ENCODE measurements at regions not wholly inside any gene's neighbourhood (a gene's known extent, or its start where the extent isn't known, plus 50 kb on each side); places are given as distances from the start of the nearest gene placed in this dataset.
"Not testable (repeated sequence)": the region's sequence is repeated elsewhere in the genome, so short reads cannot be mapped to it uniquely, and the experiment has no call there.

GRCh38 chr3:73179601-73180000 is 118.1 kb downstream of the EBLN2 start:
- no peak for DNase-seq

- no peak for DNase-seq
These were observed 125.3 kb downstream of the EBLN2 start for GRCh38 chr3:73186741-73187140.

GRCh38 chr3:73187328-73187727 is 125.9 kb downstream of the EBLN2 start:
- DNase-seq, result no peak

GRCh38 chr3:73188707-73189106 is 127.2 kb downstream of the EBLN2 start:
- peak; percentile 88 for DNase-seq

GRCh38 chr3:73192036-73192738 is 130.7 kb downstream of the EBLN2 start:
- peak; percentile 69 for DNase-seq

GRCh38 chr3:73193943-73194342 is 132.5 kb downstream of the EBLN2 start:
- DNase-seq, result not testable (repeated sequence)

- no peak for DNase-seq
These were observed 135.7 kb downstream of the EBLN2 start for GRCh38 chr3:73197187-73197586.

GRCh38 chr3:73203101-73203500 is 141.6 kb downstream of the EBLN2 start:
- DNase-seq, result no peak

- no peak for DNase-seq
These were observed 142.2 kb downstream of the EBLN2 start for GRCh38 chr3:73203633-73204032.

- no peak for DNase-seq
These were observed 143.4 kb downstream of the EBLN2 start for GRCh38 chr3:73204841-73205240.

- DNase-seq, result peak; percentile 9
These were observed 144.6 kb downstream of the EBLN2 start for GRCh38 chr3:73206030-73206429.

GRCh38 chr3:73207946-73208440 is 146.5 kb downstream of the EBLN2 start:
- no peak for DNase-seq

- DNase-seq, result no peak
These were observed 149.3 kb downstream of the EBLN2 start for GRCh38 chr3:73210759-73211158.

GRCh38 chr3:73212683-73213082 is 151.2 kb downstream of the EBLN2 start:
- no peak for DNase-seq

- DNase-seq, result no peak
These were observed 152.4 kb downstream of the EBLN2 start for GRCh38 chr3:73213896-73214295.

- no peak for DNase-seq
These were observed 153.4 kb downstream of the EBLN2 start for GRCh38 chr3:73214846-73215245.

- no peak for DNase-seq
These were observed 153.8 kb downstream of the EBLN2 start for GRCh38 chr3:73215281-73215680.

- DNase-seq, result no peak
These were observed 154.4 kb downstream of the EBLN2 start for GRCh38 chr3:73215901-73216300.

- DNase-seq, result no peak
These were observed 154.9 kb downstream of the EBLN2 start for GRCh38 chr3:73216310-73216709.

GRCh38 chr3:73222126-73222525 is 160.7 kb downstream of the EBLN2 start:
- DNase-seq, result no peak

- no peak for DNase-seq
These were observed 163.8 kb downstream of the EBLN2 start for GRCh38 chr3:73225146-73225855.

GRCh38 chr3:73225991-73226390 is 164.5 kb downstream of the EBLN2 start:
- DNase-seq, result no peak

- no peak for DNase-seq
These were observed 166.5 kb downstream of the EBLN2 start for GRCh38 chr3:73228000-73228399.

GRCh38 chr3:73228437-73228836 is 167.0 kb downstream of the EBLN2 start:
- peak; percentile 40 for DNase-seq
